ENCODE measurements at regions not wholly inside any gene's neighbourhood (a gene's known extent, or its start where the extent isn't known, plus 50 kb on each side); places are given as distances from the start of the nearest gene placed in this dataset.

- Mint-ChIP-seq H3K36me3 (no peaks in the 10 kb centered on the region), H3K27me3 (ENCODE audit: low read depth) (peaks cover 47% of the 10 kb centered on the region), H3K27ac (no peak overlapping the region), H3K9me3 (no peaks in the 10 kb centered on the region), H3K4me1 (peaks cover 16% of the 10 kb centered on the region), H3K4me3 (peak overlapping the region; percentile 76)
- ChIA-PET POLR2A (no interaction called here), CTCF (interaction anchor here (0.6 to 1.1 kb wide), 10 partner anchors 18 to 535 kb away, joined by 3 to 11 read pairs (median 4); no protein-coding TSS in a partner anchor)
- DNase-seq (ENCODE audit: low spot score) (peak; percentile 43), ATAC-seq (peak; percentile 25)
- TF ChIP-seq ERG (CRISPR knock-in tag; IDR thresholded peaks at IDR 0.05) (no peak), CTCF (IDR thresholded peaks at IDR 0.05) (no peak), HMGXB4 (CRISPR knock-in tag; IDR thresholded peaks at IDR 0.05) (0 out of 2 replicates have a peak, but pooled peaks have one; percentile 31), ZNF232 (CRISPR knock-in tag; IDR thresholded peaks at IDR 0.05) (0 out of 2 replicates have a peak, but pooled peaks have one; percentile 24), IRF2 (CRISPR knock-in tag; IDR thresholded peaks at IDR 0.05; ENCODE audit: borderline replicate concordance, low read depth) (no peak), ZSCAN18 (CRISPR knock-in tag; IDR thresholded peaks at IDR 0.05) (no peak)
Observed at GRCh38 chr4:71187404-71188155, 151.2 kb upstream of the SLC4A4 start.

GRCh38 chr4:71188156-71188640, 150.6 kb upstream of the SLC4A4 start:
- Mint-ChIP-seq H3K4me1 (peaks cover 16% of the 10 kb centered on the region), H3K27ac (no peak overlapping the region), H3K36me3 (no peaks in the 10 kb centered on the region), H3K4me3 (peak overlapping the region; percentile 76), H3K9me3 (no peaks in the 10 kb centered on the region), H3K27me3 (ENCODE audit: low read depth) (peaks cover 47% of the 10 kb centered on the region)
- POLR2A ChIA-PET = no interaction called here
- no peak for TF ChIP-seq ZSCAN18 (CRISPR knock-in tag; IDR thresholded peaks at IDR 0.05)
- peak; percentile 36 for ATAC-seq
- CTCF ChIA-PET = interaction anchor here (0.6 to 1.1 kb wide), 10 partner anchors 17 to 598 kb away, joined by 3 to 11 read pairs (median 4); no protein-coding TSS in a partner anchor
- no peak for DNase-seq (ENCODE audit: low spot score)

GRCh38 chr4:71188951-71189350, 149.9 kb upstream of the SLC4A4 start:
- TF ChIP-seq NFATC4 (CRISPR knock-in tag; IDR thresholded peaks at IDR 0.05) (no peak), ATF2 (CRISPR knock-in tag; IDR thresholded peaks at IDR 0.05; ENCODE audit: borderline replicate concordance, low read depth) (no peak), PREB (CRISPR knock-in tag; IDR thresholded peaks at IDR 0.05; ENCODE audit: borderline replicate concordance) (no peak), ZNF425 (CRISPR knock-in tag; conservative IDR thresholded peaks at IDR 0.05) (no peak), SP1 (CRISPR knock-in tag; conservative IDR thresholded peaks at IDR 0.05) (no peak)
- Mint-ChIP-seq H3K36me3 (no peaks in the 10 kb centered on the region), H3K4me1 (peaks cover 16% of the 10 kb centered on the region), H3K4me3 (no peak overlapping the region), H3K27me3 (ENCODE audit: low read depth) (peaks cover 47% of the 10 kb centered on the region), H3K27ac (no peak overlapping the region), H3K9me3 (no peaks in the 10 kb centered on the region)
- DNase-seq (ENCODE audit: low spot score) (no peak), ATAC-seq (no peak)
- CTCF ChIA-PET = interaction anchor here (0.7 kb wide), 1 partner anchor 598 kb away, joined by 3 read pairs; no protein-coding TSS in a partner anchor
- POLR2A ChIA-PET = no interaction called here
